ENCODE measurements at regions not wholly inside any gene's neighbourhood (a gene's known extent, or its start where the extent isn't known, plus 50 kb on each side); places are given as distances from the start of the nearest gene placed in this dataset.

DNA sequence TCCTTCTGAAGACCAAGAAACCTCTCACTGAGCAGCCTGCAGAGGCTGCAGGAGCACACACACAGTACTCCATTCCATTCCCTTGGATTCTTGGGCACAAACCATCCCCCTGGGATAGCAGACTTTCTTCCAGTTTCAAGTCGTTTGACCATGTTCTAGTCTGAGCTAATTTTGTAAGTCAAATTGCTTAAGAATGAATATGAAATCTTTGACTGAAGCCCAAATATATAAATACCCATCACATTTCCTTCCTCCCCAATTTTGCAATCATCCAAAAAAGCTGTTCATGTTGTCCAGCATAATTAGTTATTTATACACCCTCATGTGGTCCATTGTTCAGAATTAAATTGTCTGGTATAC is 231.2 kb upstream of the TPRG1 start:
- no peak for DNase-seq

DNA sequence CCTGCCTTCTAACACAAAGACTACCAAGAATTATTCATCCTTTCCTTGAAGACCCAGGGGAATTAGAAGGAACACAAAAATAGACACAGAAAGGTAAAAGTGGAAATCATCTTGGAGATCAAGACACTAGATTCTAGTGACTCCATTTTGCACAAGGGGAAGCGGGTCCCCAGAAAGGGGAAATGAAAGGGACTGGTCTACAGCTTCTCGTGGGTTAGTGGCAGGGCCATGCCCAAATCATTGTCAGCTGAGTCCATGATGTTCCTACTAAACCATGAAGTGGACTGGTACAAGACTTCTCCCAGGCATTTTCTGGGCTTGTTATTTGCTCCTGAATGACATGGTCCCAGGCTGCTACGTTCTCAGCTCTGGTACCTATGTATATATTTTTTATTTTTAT is 230.7 kb upstream of the TPRG1 start:
- DNase-seq: no peak

DNA sequence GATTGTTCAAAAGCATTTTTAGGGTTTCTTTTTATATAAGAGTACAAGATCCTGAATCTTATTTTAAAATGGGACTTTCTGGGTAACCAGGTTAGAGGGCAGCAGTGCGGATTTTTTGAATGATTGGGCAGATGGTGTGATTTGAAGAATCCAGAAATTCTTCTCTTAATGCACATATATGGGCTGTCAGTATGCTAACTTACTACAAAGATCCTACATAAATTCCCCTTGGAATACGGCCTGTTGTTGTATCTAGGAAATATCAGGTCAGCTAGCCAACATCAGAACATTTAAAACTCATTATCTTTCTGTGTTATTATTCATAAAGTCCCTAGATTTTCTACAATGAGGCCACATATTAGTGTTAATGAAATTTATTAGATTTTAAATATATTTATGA is 229.6 kb upstream of the TPRG1 start:
- DNase-seq: no peak

DNA sequence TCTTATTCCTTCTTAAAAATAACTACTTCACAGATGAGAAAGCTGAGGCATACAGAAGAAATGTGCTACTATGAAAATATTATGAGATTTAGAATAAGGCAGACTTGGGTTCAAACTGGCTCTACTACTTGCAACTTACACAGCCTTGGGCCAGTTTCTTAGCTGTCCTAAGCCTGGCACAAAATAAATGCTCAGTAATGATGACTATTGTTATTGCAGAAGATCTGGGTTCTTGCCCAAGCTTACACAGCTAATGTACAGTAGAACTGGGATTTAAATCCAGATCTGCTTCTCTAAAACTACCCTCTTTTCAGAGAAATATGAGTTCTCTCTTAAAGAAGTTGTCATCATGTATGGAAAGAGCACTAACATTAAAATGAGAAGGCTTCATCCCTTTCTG is 228.2 kb upstream of the TPRG1 start:
- DNase-seq: no peak

- DNase-seq: no peak
These were observed 227.7 kb upstream of the TPRG1 start for GRCh38 chr3:188944108-188944507.

DNA sequence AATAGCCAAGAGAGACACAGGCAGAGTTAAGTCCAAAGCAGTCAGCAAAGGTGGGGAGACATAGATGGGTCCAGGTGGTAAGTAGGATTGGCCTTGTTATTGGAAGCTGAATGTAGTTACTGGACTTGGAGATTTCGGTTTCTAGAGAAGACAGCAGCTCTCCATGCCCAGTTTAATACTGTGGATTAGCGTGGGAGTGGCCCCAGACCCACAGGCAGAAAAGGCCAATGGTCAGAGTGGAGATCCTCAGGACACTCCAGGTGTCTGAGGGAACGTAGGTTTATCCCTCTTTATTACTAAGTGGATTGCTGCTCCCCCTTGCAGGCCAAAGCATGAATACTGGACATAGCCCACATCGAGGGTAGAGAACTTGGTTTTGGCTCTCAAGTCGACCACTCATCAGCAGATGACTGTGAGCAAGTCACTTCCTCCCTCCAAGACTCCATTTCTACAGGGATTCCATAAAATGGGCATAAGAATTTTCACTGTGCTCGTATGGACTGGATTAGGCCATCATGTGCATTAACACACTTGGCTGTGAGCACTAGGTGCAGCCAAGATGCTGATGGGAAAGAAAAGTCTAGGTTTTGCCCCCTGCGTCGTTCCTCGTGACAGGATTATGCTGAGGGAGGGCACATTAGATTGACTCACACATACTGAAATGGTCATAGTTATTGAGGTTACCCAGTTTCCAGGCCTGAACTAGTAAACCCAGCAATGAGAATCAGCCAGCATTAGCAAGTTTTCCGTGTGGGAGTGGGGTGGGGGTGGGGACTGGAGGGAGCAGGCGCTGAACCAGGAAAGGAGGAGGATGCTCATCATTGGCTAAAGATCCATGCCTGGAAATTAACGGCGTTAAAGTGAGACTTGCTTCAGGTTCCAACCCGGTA is 225.2 kb upstream of the TPRG1 start:
- DNase-seq: no peak

- DNase-seq: peak; percentile 96
These were observed 224.1 kb upstream of the TPRG1 start for GRCh38 chr3:188947401-188948280.

- no peak for DNase-seq
These were observed 223.3 kb upstream of the TPRG1 start for GRCh38 chr3:188948281-188948996.

DNA sequence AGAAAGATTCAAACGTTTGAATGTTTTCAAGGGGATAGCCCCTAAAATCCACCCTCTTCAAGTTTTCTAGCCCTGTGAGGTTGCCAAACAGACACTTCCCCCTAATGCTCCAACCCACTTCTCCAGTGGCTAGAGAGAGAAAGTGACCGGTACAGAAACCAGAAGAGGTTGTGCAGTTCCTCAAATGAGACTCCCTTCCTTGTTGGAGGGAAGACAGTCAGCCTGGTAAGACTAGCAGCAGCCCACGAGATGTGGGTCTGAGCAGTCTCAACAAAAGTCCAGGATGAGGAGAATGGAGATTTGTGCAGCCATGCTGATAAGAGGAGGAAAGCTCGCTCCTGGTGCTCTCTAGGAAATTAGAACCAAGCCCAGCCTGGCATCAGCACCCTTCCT is 222.8 kb upstream of the TPRG1 start:
- DNase-seq: no peak

- DNase-seq: no peak
These were observed 222.3 kb upstream of the TPRG1 start for GRCh38 chr3:188949456-188949855.

GRCh38 chr3:188949996-188950395 is 221.8 kb upstream of the TPRG1 start:
- DNase-seq: no peak

- DNase-seq: no peak
These were observed 220.8 kb upstream of the TPRG1 start for GRCh38 chr3:188950832-188951489.

DNA sequence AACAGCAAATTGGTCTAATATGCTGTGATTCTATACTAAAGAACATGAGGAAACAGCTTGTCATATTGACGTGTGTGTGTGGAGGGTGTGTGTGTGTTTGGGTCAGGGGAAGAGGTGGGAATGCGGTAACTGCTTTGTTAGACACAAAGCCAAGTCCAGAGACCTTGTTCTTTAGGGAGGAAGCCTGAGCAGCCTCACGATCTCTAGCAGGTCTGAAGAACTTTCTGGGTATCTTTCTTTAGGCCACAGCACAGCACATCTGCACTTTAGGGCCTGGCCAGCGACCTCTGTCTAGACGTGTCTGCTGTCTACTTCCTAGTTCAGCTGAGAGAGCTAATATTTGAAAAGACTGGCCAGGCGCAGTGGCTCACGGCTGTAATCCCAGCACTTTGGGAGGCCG is 220.0 kb upstream of the TPRG1 start:
- DNase-seq: no peak

DNA sequence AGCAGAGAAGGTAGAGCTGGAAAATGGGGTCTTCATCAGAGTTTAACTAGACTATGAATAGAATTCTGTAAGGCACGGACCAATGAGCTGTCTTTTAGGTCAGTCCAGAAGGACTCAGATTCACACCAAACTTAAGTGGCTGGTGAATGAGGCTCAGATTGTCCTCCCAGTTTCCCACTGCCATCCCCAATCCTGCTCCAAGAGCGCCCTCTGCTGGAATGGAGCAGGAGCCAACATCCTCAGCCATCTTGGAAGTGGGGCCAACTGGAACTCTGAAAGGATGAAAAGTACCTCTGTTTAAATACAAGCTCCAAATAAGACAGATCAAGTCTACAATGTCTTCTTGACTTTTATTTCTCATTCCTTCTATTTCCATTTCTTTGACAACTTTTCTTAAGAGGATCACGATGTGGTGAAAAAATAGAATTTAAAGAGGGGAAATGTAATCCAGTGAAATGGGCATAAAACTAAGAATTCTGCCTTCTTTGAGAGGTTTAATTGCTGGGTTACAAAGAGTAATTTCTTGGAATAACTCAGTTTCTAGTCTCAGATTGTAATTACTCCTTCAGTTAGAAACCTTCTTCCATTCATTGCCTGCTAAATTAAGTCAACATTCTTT is 217.1 kb upstream of the TPRG1 start:
- DNase-seq: peak; percentile 82

DNA sequence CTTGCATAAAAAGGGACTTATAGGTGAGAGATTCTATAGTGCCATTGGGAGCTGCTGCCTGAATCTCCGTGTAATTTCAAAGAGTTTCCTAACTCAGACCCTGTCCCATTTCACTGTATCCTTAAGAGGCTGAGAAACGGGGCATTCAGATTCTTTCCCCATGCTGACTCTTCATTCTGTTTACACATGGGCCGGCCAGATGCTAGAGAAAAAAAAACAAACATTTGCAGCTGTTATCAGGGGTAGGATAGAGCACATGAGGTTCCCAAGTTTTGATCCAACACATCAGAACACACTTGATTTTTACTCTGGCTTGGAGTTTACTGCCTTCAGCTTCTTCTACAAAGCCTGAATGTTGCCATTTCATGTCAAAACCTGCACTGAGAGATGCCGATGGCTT is 215.9 kb upstream of the TPRG1 start:
- DNase-seq: no peak

GRCh38 chr3:188956839-188957489 is 214.8 kb upstream of the TPRG1 start:
- DNase-seq: peak; percentile 31

DNA sequence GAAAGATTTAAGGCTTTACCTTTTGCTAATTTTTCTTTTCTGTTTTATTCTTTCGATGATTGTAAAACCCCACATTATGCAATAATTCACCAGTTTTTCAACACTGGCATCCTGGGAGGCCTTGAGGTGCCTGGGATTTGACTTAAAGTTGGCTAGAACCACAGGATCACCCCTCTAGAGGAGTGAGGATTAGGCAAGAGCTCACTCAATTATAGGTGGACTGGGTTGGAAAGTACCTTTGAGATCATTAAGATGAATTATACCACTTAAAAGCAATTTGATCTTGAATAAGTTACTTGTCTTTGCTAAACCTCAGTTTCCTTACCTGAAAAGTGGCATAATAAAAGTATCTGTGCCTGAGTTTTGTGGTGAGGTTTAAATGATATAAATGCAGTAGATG is 212.8 kb upstream of the TPRG1 start:
- DNase-seq: no peak

DNA sequence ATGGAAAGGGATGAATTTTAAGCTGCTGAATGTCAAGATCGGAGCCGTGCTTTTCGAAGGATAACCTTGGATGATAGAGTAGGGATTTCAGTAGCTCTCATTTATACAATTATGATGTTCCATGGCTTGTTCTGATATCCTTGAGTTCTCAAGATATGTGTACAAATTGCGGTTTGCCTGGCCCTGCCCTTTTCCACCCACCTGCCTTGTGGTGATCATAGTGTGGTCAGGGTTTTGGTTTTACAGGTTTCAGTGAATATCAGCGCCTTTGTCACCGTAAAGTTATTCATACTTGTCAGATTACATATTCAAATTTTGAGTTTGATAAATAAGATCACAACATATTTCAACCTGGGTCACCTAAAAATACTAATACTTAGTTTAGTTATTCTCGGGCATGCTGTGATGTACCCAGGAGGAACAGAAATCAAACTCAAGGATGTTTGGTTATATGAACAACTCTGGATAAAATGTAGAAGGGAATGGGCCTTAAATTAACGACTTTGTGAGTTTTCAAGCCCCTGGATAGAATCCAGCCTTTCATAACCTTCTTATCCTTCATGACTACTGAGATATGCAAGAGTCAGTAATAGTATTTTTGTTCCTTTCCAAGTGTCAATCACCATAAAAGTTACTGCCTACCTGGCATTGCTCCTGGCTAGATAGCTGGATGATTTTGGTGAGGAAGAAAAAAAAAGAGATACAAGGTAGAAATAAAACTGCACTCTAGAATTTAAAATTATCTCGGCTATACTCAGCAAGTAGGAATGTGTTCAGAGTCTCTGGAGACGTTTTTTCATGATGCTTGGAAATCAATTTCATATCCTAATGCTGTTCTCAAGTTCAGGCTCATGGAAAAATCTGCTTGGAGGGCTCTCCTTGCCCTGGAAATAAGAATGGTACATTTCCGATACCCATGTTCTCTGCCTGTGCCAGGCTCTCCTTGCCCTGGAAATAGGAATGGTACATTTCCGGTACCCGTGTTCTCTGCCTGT is 209.2 kb upstream of the TPRG1 start:
- DNase-seq: no peak

- DNase-seq: no peak
These were observed 206.8 kb upstream of the TPRG1 start for GRCh38 chr3:188964957-188965356.

DNA sequence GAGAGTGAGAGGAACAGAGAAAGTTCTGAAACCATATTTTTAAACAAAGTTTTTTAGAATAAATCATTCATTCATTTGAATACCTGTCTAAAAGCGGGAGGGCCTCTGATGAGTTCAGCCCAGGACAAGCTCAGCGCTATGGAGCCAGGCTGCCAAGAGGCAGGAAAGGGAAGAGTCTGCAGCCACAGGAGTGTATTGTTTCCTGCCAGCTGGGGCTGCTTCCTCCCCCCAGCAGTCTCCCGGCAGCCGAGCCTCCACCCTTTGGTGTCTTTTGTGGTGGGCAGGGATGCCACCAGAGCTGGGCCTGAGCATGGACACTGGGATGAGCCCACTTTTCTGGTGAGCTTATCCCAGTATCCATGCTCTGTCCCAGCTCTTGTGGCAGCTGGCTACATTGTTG is 199.5 kb upstream of the TPRG1 start:
- no peak for DNase-seq
